ENCODE measurements at regions not wholly inside any gene's neighbourhood (a gene's known extent, or its start where the extent isn't known, plus 50 kb on each side); places are given as distances from the start of the nearest gene placed in this dataset.

DNA sequence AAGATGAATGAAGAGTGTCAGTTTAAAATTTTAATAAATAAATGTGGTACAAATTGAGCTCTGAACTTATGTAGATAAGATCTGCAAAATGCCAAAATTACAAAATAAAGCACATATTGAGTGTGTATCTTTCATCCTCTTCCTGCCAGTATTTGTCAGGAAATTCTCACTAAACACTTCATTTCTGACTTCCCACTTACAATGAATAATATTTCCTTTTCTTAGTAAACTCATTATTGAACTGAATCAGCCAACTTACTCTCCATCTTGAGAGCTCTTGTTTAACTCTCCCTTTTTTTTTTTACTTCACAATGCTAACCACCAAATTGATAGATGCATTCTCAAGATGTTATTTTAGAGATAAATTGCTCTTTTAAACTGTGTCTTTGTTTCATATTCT, 1230.2 kb downstream of the JRKL start:
- TF ChIP-seq, protein P1, sequence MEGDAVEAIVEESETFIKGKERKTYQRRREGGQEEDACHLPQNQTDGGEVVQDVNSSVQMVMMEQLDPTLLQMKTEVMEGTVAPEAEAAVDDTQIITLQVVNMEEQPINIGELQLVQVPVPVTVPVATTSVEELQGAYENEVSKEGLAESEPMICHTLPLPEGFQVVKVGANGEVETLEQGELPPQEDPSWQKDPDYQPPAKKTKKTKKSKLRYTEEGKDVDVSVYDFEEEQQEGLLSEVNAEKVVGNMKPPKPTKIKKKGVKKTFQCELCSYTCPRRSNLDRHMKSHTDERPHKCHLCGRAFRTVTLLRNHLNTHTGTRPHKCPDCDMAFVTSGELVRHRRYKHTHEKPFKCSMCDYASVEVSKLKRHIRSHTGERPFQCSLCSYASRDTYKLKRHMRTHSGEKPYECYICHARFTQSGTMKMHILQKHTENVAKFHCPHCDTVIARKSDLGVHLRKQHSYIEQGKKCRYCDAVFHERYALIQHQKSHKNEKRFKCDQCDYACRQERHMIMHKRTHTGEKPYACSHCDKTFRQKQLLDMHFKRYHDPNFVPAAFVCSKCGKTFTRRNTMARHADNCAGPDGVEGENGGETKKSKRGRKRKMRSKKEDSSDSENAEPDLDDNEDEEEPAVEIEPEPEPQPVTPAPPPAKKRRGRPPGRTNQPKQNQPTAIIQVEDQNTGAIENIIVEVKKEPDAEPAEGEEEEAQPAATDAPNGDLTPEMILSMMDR (IDR thresholded peaks at IDR 0.05; ENCODE audit: extremely low read depth in 1 of 2, insufficient read depth in 1 of 2, low read depth in 1 of 2, low read length in 2 of 2), result no peak
- TF ChIP-seq POLR2A (IDR thresholded peaks at IDR 0.05; ENCODE audit: low read depth, low read length) (peak; percentile 43), POLR2AphosphoS5 (IDR thresholded peaks at IDR 0.05; ENCODE audit: insufficient read depth, low read depth, low read length) (peak; percentile 23), EZH2 (IDR thresholded peaks at IDR 0.05; ENCODE audit: borderline replicate concordance, low read depth, low read length, severe bottlenecking) (no peak), MYC (IDR thresholded peaks at IDR 0.05; ENCODE audit: low read depth, low read length) (no peak)

Data from endothelial cell of umbilical vein (primary cell).